Hindlimb muscle (tissue), 1 donor: ENCODE measurements at regions not wholly inside any gene's neighbourhood (a gene's known extent, or its start where the extent isn't known, plus 50 kb on each side); places are given as distances from the start of the nearest gene placed in this dataset.
"Not testable (repeated sequence)": the region's sequence is repeated elsewhere in the genome, so short reads cannot be mapped to it uniquely, and the experiment has no call there.

ENCODE experiments used
- DNase-seq: peaks from one replicate; pipeline ENCODE4 v3.0.0-alpha.2; 2013

GRCh38 chr1:191519519-191519918, 638.7 kb upstream of the RGS18 start:
- no peak for DNase-seq

DNA sequence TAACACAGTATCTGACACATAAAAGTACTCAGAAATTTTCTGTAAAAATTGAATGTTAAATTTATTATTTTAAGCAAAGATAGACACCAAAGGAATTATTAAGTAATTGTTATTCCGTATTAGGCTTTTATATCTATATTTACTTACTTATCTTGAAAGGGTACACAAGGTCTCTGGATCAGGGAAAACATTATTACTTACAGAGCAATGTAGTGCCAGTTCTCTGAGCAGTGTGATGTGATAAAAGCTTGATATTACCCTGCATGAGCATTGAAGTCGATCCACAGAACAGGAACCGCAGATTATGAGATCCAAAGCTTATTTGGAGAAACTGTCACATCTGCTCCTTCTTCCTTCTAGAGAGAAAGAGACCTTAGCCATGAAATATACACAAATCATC, 637.9 kb upstream of the RGS18 start:
- no peak for DNase-seq

GRCh38 chr1:191525944-191526343, 632.3 kb upstream of the RGS18 start:
- not testable (repeated sequence) for DNase-seq

GRCh38 chr1:191528275-191528674, 630.0 kb upstream of the RGS18 start:
- DNase-seq, result no peak

DNA sequence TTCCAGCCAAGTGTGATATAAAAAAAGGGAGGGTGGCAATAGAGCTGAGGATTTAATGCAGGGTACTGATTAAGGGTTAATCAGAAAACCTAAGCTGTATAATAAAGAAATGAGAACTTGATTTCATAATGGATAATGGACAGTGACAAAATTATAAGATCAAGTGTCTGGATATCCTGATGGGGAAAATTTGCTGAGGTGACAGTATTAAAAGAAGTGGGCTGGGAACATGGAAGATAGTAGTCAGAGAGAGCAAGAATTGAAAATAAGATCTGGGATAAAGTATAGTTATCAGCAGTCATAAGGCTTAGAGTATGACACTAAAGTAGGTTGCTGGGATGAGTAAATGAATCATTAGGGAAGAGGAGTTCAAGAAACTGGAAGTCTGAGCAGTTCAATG, 627.3 kb upstream of the RGS18 start:
- no peak for DNase-seq

DNA sequence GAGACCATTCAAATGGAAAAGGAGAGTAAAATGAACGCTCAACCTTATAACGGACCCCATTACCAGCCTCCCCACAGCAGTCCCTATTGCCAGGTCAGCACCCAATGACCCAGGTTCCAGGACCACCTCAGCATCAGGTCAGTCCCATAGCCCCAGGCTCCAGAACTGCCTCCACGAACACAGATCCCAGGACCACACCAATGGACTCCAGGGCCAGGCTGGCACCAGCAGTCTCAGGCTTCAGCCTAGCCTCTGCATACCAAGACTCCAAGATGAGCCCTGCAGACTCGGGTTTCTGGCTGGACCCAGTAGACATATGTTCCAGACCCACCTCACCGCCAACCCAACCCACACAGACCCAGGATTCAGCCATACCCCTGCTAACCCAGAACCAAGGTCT, 625.0 kb upstream of the RGS18 start:
- DNase-seq, result no peak

GRCh38 chr1:191536791-191537429, 621.4 kb upstream of the RGS18 start:
- no peak for DNase-seq

DNA sequence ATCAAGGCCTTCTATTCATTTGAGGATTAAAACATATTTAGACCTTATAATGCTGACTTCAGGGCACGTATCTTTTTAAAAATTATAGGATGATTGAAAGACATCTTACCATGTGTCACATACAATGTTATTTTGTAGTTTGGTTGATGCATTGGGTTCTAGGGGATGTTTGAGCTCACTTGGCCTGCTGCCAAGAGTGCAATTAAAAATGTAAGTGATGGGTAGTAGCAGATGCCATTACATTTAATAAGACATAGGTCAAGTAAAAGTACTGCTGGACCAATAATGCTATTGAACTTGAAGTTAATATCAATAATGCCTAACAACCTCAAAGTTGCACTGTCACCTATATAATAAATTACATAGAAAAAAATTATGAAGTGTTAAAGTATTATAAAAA, 616.5 kb upstream of the RGS18 start:
- DNase-seq, result no peak

GRCh38 chr1:191542444-191542843, 615.8 kb upstream of the RGS18 start:
- DNase-seq, result no peak

DNA sequence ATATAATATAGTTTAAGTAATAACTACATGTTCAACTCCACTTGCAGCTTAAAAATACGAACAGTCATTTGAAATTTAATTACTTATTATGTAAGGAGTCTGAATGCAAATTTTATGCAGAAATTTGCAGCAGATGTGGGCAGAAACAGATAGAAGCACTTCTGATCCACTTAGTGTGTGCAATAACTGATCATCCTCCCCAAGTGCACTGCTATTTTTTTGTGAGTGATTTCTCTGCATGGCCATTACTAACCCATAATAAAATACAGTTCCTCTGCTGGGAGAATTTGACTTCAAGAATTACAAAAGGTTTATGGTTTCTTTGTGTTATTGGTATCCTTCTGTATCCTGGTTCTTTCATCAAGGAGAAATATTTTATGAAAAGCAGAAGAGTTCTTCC, 611.5 kb upstream of the RGS18 start:
- no peak for DNase-seq

- DNase-seq, result no peak
Observed at GRCh38 chr1:191551019-191551418, 607.2 kb upstream of the RGS18 start.

DNA sequence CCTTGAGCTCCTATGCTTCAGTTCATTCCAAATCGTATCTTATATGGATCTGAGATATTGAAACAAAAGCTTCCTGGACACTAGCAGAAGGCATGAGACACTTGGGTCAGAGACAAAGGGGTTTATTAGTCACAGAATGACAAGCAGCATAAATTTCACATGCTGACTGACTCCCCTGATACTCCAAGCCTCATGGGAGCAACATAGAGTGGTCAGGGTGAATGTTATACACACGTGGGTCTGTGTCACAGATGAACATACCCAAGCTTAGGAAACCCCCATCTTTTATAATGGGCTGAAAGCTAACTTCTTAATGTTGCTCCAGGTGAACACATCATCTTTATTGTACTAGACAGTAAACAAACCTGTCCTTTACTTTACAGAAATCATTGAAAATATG, 599.9 kb upstream of the RGS18 start:
- DNase-seq, result no peak

DNA sequence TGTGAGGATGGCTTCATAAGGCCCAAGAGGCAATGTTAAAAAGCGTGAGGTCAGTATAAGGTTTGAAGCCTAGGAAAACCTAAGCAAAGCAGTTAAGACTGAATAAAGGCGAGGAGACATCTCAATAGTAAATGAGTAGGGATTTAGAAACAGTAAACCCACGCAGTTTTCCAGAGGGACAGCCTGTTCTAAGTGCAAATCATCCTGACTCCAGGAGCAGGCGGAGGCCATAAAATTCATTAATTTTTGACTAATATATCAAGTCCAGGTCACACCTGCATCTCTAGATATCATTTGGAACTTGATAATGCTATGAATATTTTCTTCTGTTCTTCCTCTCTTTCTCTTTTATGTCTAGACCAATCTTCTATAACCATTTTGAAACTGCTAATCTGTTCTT, 597.0 kb upstream of the RGS18 start:
- DNase-seq, result no peak

DNA sequence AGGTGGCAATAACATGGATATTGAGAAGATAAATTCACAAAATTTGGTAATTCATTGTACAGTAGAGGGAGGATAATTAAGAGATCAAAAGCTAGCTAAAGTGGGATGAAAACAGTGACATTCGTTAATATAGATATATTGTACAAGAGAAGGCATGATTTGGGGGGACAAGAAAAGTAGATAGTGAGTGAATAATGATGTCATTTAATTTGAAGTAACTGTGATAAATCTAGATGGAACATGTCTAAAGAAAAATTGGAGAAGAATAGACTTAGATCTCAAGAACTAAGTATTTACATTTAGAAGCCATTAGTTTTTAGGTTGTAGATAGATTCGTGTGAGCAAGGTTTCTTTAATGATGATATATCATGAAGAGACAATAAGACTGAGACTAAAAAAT, 594.0 kb upstream of the RGS18 start:
- no peak for DNase-seq

- DNase-seq, result no peak
Observed at GRCh38 chr1:191572479-191572878, 585.8 kb upstream of the RGS18 start.

GRCh38 chr1:191575180-191575579, 583.1 kb upstream of the RGS18 start:
- DNase-seq, result no peak

DNA sequence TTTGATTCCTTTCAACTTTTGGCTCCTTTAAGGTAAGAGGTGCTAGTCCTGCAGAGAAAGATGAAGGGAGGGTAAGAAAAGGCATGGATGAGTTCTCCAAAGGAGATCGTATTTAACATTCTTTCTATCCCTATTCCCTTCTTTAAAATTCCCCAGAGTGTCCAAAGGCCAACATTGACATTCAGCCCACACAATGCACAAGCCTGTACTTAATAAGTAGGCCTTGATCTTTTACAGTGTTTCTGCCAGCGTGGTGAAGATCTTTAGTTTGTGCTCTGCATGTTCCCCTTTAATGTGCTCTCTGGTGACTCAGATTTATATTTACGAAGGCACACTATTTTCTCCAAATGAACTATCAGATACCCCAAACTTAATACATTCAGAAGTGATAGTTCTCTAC, 582.5 kb upstream of the RGS18 start:
- DNase-seq, result no peak

GRCh38 chr1:191577213-191577612, 581.0 kb upstream of the RGS18 start:
- no peak for DNase-seq

GRCh38 chr1:191578281-191578680, 580.0 kb upstream of the RGS18 start:
- no peak for DNase-seq

DNA sequence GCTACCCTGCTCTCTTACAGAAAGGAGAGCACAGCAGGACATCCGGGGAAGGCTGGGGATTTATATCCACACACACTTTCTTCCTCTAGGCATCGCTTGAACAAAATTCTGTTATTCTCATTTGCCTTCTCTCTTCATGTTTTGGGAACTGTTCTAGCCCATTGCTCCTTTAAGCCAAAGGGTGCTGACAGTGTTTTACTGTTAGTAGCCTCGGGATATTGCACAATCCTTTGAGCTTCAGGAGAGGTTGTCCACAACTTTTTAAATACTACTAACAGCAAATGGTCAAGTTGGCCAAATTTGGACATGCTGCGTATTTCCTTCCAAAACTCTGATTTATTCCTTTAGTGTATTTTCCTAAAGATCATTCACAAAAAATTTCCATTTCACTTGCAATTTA, 579.2 kb upstream of the RGS18 start:
- no peak for DNase-seq

DNA sequence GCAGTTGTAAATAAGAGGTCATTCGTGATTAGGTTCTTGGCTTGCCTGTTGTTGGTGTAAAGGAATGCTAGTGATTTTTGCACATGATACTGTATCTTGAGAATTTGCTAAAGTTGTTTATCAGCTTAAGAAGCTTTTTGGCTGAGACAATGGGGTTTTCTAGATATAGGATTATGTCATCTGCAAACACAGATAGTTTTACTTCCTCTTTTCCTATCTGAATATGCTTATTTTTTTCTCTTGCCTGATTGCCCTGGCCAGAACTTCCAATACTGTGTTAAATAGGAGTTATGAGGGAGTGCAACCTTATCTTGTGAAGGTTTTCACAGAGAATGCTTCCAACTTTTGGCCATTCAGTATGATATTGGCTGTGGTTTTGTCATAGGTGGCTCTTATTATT, 576.1 kb upstream of the RGS18 start:
- DNase-seq, result no peak

DNA sequence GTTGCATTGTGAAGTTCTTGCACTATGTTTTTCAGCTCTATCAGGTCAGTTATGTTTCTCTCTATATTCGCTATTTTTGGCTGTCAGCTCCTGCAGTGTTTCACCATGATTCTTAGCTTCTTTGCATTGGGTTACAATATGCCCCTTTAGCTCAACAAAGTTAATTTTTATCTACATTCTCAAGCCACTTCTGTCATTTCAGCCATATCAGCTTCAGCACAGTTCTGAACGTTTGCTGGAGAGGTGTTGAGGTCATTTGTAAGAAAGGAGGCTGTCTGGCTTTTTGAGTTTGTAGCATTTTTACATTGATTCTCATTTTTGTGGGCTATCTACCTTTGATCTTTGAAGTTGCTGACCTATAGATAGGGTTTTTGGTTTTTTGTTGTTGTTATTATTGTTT, 573.2 kb upstream of the RGS18 start:
- no peak for DNase-seq

DNA sequence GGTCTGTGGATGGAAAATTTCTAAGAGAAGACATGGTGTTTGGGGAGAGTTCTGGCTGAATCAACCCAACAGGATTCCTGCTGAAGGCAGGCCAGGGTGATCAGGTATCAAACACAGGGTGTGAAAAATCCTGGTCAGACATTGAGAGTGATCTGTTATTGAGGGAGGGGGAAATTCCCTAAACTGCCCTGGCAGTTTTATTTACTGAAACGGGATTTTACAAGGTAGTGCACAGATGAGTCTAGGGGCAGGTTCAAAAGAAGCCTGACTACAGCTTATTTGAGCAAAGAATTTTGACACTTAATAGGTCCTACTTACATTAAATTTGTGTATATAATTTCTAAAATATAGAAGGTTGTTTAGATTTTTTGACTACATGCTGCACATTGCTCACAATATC, 569.4 kb upstream of the RGS18 start:
- no peak for DNase-seq

GRCh38 chr1:191589536-191589935, 568.7 kb upstream of the RGS18 start:
- DNase-seq, result no peak

DNA sequence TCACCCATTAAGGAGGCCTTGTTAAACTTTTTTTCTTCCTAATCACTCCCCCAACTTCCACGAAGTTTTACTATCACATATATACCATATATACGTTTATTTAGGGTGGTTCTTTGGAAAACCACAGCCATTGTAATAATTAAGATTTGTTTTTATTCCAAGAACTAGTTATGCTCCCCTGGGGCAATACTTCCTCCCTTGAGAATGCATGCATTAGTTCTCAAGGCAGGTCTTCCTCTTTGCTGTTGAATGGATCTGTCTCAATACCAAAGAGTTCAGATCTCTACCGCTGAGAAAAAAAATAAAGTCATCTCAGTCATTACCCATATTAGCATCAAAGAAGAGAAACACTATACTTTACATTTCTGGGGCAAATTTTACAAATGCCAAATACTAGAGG, 567.7 kb upstream of the RGS18 start:
- DNase-seq, result no peak

DNA sequence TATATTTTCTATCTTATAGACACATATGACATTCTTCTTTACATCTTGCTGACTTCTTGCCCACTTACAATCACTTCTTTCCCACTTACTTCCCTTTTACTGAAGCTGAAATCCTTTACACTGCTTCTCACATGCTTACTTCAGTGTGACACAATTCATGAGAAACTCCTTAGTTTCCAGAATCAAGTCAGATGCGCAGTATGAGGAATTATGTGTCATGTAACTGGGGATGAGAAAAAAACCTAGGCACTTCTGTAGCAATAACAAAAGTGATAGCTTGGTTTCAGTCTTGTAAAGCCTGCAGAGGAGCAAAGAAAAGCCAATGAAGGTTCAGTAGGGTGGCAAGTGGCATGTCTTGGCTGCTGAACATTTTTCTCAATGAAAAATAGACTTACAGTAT, 566.2 kb upstream of the RGS18 start:
- no peak for DNase-seq
